GM20000 (cell line): ENCODE measurements at regions not wholly inside any gene's neighbourhood (a gene's known extent, or its start where the extent isn't known, plus 50 kb on each side); places are given as distances from the start of the nearest gene placed in this dataset.
"Not testable (repeated sequence)": the region's sequence is repeated elsewhere in the genome, so short reads cannot be mapped to it uniquely, and the experiment has no call there.

Experiments used
- DNase-seq: peaks from one replicate; pipeline ENCODE4 v3.0.0; 2012; ENCODE audit warnings: low spot score
- CTCF ChIP-seq: IDR thresholded peaks from 2 replicates; pipeline ENCODE4 v1.5.1; 2012; ENCODE audit warnings: mild to moderate bottlenecking, control low read depth; ENCODE audit errors: extremely low read depth, missing control alignments

- TF ChIP-seq CTCF: no peak
- DNase-seq: no peak
These were observed 311.6 kb downstream of the ISL1 start for GRCh38 chr5:51694826-51695225.

DNA sequence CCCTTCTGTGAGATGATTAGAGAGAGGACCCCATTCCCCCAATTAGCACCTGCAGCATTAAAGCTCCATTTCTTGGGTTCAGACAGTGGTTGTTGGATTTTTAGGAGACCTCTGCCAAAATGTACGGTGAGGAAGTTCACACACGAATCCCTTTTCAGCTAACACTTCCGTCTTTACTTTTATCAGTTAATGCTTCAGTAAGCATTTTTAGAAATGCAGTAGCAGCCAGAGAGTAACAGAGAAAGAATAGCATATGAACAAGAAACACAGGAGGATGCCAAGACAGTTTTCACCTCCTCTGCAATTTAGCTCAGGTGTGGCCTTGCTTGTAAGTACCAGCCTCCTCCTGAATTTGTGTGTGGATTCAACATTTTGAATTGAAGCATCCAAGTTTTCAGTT, 312.9 kb downstream of the ISL1 start:
- DNase-seq: no peak
- TF ChIP-seq CTCF: no peak

DNA sequence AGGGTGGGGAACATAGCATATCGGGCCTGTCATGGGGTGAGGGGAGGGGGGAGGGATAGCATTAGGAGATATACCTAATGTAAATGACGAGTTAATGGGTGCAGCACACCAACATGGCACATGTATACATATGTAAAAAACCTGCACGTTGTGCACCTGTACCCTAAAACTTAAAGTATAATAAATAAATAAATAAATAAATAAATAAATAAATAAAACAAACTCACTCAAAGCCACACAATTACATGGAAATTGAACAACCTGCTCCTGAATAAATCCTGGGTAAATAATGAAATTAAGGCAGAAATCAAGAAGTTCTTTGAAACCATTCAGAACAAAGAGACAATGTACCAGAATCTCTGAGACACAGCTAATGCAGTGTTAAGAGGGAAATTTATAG, 318.8 kb downstream of the ISL1 start:
- DNase-seq: not testable (repeated sequence)

GRCh38 chr5:51712201-51712600, 329.0 kb downstream of the ISL1 start:
- DNase-seq: no peak
- TF ChIP-seq CTCF: no peak

DNA sequence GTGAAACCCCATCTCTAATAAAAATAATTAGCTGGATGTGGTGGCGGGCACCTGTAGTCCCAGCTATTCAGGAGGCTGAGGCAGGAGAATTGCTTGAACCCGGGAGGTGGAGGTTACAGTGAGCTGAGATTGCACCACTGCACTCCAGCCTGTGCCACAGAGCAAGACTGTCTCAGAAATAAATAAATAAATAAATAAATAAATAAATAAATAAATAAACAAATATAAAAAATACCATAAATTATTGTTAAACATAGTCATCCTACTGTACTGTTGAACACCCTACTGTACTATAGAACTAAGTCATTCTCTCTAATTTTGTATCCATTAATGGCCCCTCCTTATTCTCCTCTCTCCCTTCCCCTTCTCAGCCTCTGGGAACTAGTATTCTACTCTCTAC, 332.2 kb downstream of the ISL1 start:
- DNase-seq: not testable (repeated sequence)

GRCh38 chr5:51731421-51732029, 348.3 kb downstream of the ISL1 start:
- no peak for DNase-seq
- TF ChIP-seq CTCF: no peak

DNA sequence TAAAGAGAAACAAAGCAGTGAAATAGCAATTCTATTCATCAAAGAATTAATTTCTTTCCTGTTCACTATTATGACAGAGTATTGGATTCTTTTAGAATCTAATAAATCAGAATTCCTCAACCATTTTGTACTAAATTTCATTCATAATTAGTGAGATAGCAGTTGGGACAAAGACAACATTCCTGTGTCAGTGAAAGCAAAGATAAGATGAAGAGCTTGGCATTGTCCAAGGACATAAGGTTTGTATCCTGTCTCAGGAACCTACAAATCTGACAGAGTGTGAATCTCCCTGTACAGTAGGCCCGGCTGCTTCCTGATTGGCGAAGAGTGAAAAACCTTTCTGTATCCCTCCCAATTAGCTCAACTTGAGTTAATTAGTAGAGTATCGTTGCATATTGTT, 349.1 kb downstream of the ISL1 start:
- no peak for TF ChIP-seq CTCF
- DNase-seq: no peak

- no peak for DNase-seq
- TF ChIP-seq CTCF: no peak
These were observed 351.4 kb downstream of the ISL1 start for GRCh38 chr5:51734677-51735076.
